Endothelial cell of umbilical vein (primary cell): ENCODE measurements at regions not wholly inside any gene's neighbourhood (a gene's known extent, or its start where the extent isn't known, plus 50 kb on each side); places are given as distances from the start of the nearest gene placed in this dataset.

ENCODE experiments used
- BruUV-seq: library from RNA; stranded (reverse); fragments of 400-500 nt; replicated peaks from 2 replicates; lab custom pipeline; 2021; lab: Mats Ljungman, UMichigan
- CTCF ChIA-PET: fragments of 300-600, 350-600 bp; sonication (Branson Sonifier 250); formaldehyde crosslinking; loops from one replicate; lab custom pipeline; 2021; ENCODE audit warnings: antibody characterized with exemption, inconsistent platforms; lab: Charles Lee
- POLR2A ChIA-PET: fragments of 300-600, 350-600 bp; sonication (Branson Sonifier 250); formaldehyde crosslinking; loops from one replicate; lab custom pipeline; 2021; ENCODE audit warnings: antibody characterized with exemption, inconsistent platforms; lab: Charles Lee
- DNase-seq: peaks from one replicate; pipeline ENCODE4 v3.0.0-alpha.2; 2011; ENCODE audit warnings: low read depth, low spot score
- FAIRE-seq: peaks from 2 replicates; lab custom pipeline; 2011; peaks lifted over from hg19 to GRCh38; lab: Jason Lieb, UNC
- H2AFZ ChIP-seq: 2 replicates; pipeline ENCODE4 v1.6.0; 2012; ENCODE audit warnings: low read depth, low read length, control low read depth, inconsistent platforms
- H3K27ac ChIP-seq: 2 replicates; pipeline ENCODE4 v1.5.1; 2011; ENCODE audit warnings: low read depth, mild to moderate bottlenecking, control low read depth, low read length, moderate library complexity; ENCODE audit not compliant: insufficient read depth
- H3K27me3 ChIP-seq, 2 experiments: 2 replicates each; pipeline versions ENCODE4 v1.6.0 to v1.6.1; 2011; ENCODE audit warnings: low read length in 2 of 2, mixed read lengths in 1 of 2; ENCODE audit not compliant: control insufficient read depth in 2 of 2, insufficient read depth in 2 of 2
- H3K36me3 ChIP-seq, 2 experiments: 2 replicates in 1 of 2; 3 replicates in 1 of 2; pipeline ENCODE4 v1.5.1; 2011; ENCODE audit warnings: low read length in 2 of 2, mild to moderate bottlenecking in 1 of 2, moderate library complexity in 1 of 2; ENCODE audit not compliant: control insufficient read depth in 2 of 2, insufficient read depth in 2 of 2; ENCODE audit errors: extremely low read depth in 1 of 2
- H3K4me1 ChIP-seq: 3 replicates; pipeline ENCODE4 v1.5.1; 2011; ENCODE audit warnings: mild to moderate bottlenecking, low read length; ENCODE audit not compliant: control insufficient read depth, insufficient read depth; ENCODE audit errors: extremely low read depth
- H3K4me2 ChIP-seq: 2 replicates; pipeline ENCODE4 v1.6.1; 2011; ENCODE audit warnings: low read length, control low read depth, mixed read lengths; ENCODE audit not compliant: insufficient read depth
- H3K4me3 ChIP-seq, 3 experiments: fragments of 200-600 bp in 1 of 3; sonication (generic), shearing (Covaris generic) in 1 of 3; replicated peaks in 1 of 3; 2 replicates each; pipeline ENCODE4 v1.5.1; 2011 to 2016; ENCODE audit warnings: control low read depth in 3 of 3, low read length in 3 of 3, mild to moderate bottlenecking in 2 of 3, inconsistent platforms in 1 of 3, low read depth in 1 of 3, moderate library complexity in 1 of 3; ENCODE audit not compliant: insufficient read depth in 1 of 3
- H3K79me2 ChIP-seq: 2 replicates; pipeline ENCODE4 v1.6.0; 2012; ENCODE audit warnings: low read length, inconsistent platforms; ENCODE audit not compliant: control insufficient read depth, insufficient read depth
- H3K9ac ChIP-seq: replicated peaks from 2 replicates; pipeline ENCODE3; 2011; ENCODE audit warnings: low read length, control low read depth; ENCODE audit not compliant: insufficient read depth; ENCODE audit errors: extremely low read depth
- H3K9me1 ChIP-seq: replicated peaks from 3 replicates; pipeline ENCODE4 v1.6.0; 2011; ENCODE audit warnings: mild to moderate bottlenecking, low read length; ENCODE audit not compliant: control insufficient read depth, insufficient read depth; ENCODE audit errors: extremely low read depth
- H3K9me3 ChIP-seq: replicated peaks from 2 replicates; pipeline ENCODE4 v1.5.1; 2012; ENCODE audit warnings: low read length, inconsistent platforms; ENCODE audit not compliant: control insufficient read depth, insufficient read depth
- H4K20me1 ChIP-seq: replicated peaks from 2 replicates; pipeline ENCODE3; 2011; ENCODE audit warnings: mild to moderate bottlenecking, low read length; ENCODE audit not compliant: control insufficient read depth, insufficient read depth; ENCODE audit errors: extremely low read depth
- CTCF ChIP-seq, 2 donors: IDR thresholded peaks; 1 replicate in 1 of 2; 2 replicates in 1 of 2; pipeline ENCODE4 v1.5.1; 2011; ENCODE audit warnings: low read length in 2 of 2, mild to moderate bottlenecking in 2 of 2, moderate library complexity in 2 of 2, control low read depth in 1 of 2, inconsistent platforms in 1 of 2, low read depth in 1 of 2; ENCODE audit not compliant: insufficient read depth in 1 of 2; ENCODE audit errors: extremely low read depth in 1 of 2
- EZH2 ChIP-seq: IDR thresholded peaks from 2 replicates; pipeline ENCODE4 v1.6.1; 2012; ENCODE audit warnings: borderline replicate concordance, low read depth, mild to moderate bottlenecking, moderate library complexity, low read length, inconsistent platforms; ENCODE audit not compliant: severe bottlenecking
- FOS ChIP-seq: IDR thresholded peaks from 2 replicates; pipeline ENCODE4 v1.6.1; 2011; ENCODE audit warnings: mild to moderate bottlenecking, low read length, moderate library complexity, borderline replicate concordance; ENCODE audit not compliant: insufficient read depth
- GATA2 ChIP-seq: IDR thresholded peaks from 2 replicates; pipeline ENCODE4 v1.7.0; 2011; ENCODE audit warnings: low read depth, mild to moderate bottlenecking, moderate library complexity, mixed read lengths, low read length; ENCODE audit not compliant: insufficient read length, insufficient read depth
- JUN ChIP-seq: IDR thresholded peaks from 2 replicates; pipeline ENCODE4 v1.6.1; 2011; ENCODE audit warnings: borderline replicate concordance, low read depth; ENCODE audit not compliant: insufficient read length, insufficient read depth
- MAX ChIP-seq: IDR thresholded peaks from 2 replicates; pipeline ENCODE4 v1.6.1; 2011; ENCODE audit not compliant: insufficient read depth, insufficient read length
- MYC ChIP-seq: IDR thresholded peaks from one replicate; pipeline ENCODE4 v1.6.1; 2011; ENCODE audit warnings: mild to moderate bottlenecking, low read depth, low read length
- POLR2A ChIP-seq: IDR thresholded peaks from 2 replicates; pipeline ENCODE4 v1.6.1; 2012; ENCODE audit warnings: low read depth, mild to moderate bottlenecking, control low read depth, low read length
- POLR2AphosphoS5 ChIP-seq: IDR thresholded peaks from 2 replicates; pipeline ENCODE4 v1.6.1; 2012; ENCODE audit warnings: low read depth, mild to moderate bottlenecking, control low read depth, low read length, moderate library complexity; ENCODE audit not compliant: insufficient read depth
- dilution Hi-C: fragments of 300-500 bp; cut with MboI; formaldehyde crosslinking; loops from one replicate; pipeline ENCODE4 v1.15.0; 2019; ENCODE audit warnings: low sequenced_read_pairs; ENCODE audit not compliant: extremely low pct_ligation_motif_present
- intact Hi-C: fragments of 100-400 bp; cut with micrococcal nuclease; formaldehyde crosslinking; loops from one replicate; pipeline ENCODE4 v1.10.0; 2022

- no peak for TF ChIP-seq POLR2A
- TF ChIP-seq MAX = no peak
- no peak for TF ChIP-seq MYC
- TF ChIP-seq CTCF (IDR thresholded peaks at IDR 0.05; ENCODE audit: extremely low read depth in 1 of 2, insufficient read depth in 1 of 2, low read depth in 1 of 2, low read length in 2 of 2) = no peak
- TF ChIP-seq JUN = no peak
- TF ChIP-seq GATA2 = no peak
- TF ChIP-seq EZH2 = no peak
- TF ChIP-seq POLR2AphosphoS5 = no peak
- TF ChIP-seq FOS = no peak
- FAIRE-seq (no peak), DNase-seq (no peak)
- no peak overlapping the region for H3K27ac ChIP-seq
- CTCF ChIA-PET = no interaction called here
- H3K79me2 ChIP-seq = no peaks in the 10 kb centered on the region
- BruUV-seq = no TSS peak
- intact Hi-C loops (no loop called here), dilution Hi-C loops (no loop called here)
- no peaks in the 10 kb centered on the region for H3K9me1 ChIP-seq
- H2AFZ ChIP-seq = no peak overlapping the region
- no peaks in the 10 kb centered on the region for H3K36me3 ChIP-seq
- no peaks in the 10 kb centered on the region for H3K27me3 ChIP-seq
- POLR2A ChIA-PET = no interaction called here
- H3K4me2 ChIP-seq = no peak overlapping the region
- H3K9ac ChIP-seq = no peak overlapping the region
- H3K4me3 ChIP-seq = no peak overlapping the region
- no peaks in the 10 kb centered on the region for H3K4me1 ChIP-seq
- H4K20me1 ChIP-seq = no peaks in the 10 kb centered on the region
- H3K9me3 ChIP-seq = no peaks in the 10 kb centered on the region
Observed at GRCh38 chr18:29523371-29523770, 1346.4 kb upstream of the CDH2 start.
